CD4-positive, alpha-beta T cell treated with Interleukin-15 for 1 hour (primary cell): ENCODE measurements at regions not wholly inside any gene's neighbourhood (a gene's known extent, or its start where the extent isn't known, plus 50 kb on each side); places are given as distances from the start of the nearest gene placed in this dataset.
A peak's percentile ranks its signal among the peaks of the same experiment; 100 is the strongest.

Experiments used
- DNase-seq: peaks from one replicate; pipeline ENCODE4 v3.0.0-alpha.2; 2020

GRCh38 chr12:107894589-107894988 lies 120.1 kb downstream of the ASCL4 start:
- DNase-seq: no peak

GRCh38 chr12:107895966-107896365 lies 121.5 kb downstream of the ASCL4 start:
- no peak for DNase-seq

GRCh38 chr12:107900588-107900987 lies 126.1 kb downstream of the ASCL4 start:
- no peak for DNase-seq

- peak; percentile 40 for DNase-seq
Observed at GRCh38 chr12:107903341-107904061, 129.0 kb downstream of the ASCL4 start.

GRCh38 chr12:107906707-107907106 lies 132.2 kb downstream of the ASCL4 start:
- no peak for DNase-seq

- DNase-seq: peak; percentile 30
Observed at GRCh38 chr12:107912421-107913004, 138.0 kb downstream of the ASCL4 start.

GRCh38 chr12:107914460-107914977 lies 140.0 kb downstream of the ASCL4 start:
- no peak for DNase-seq

GRCh38 chr12:107917912-107918800 lies 143.7 kb downstream of the ASCL4 start:
- DNase-seq: no peak

- no peak for DNase-seq
Observed at GRCh38 chr12:107921062-107921461, 146.6 kb downstream of the ASCL4 start.

- DNase-seq: no peak
Observed at GRCh38 chr12:107925125-107925524, 150.6 kb downstream of the ASCL4 start.

GRCh38 chr12:107929436-107929835 lies 154.9 kb downstream of the ASCL4 start:
- no peak for DNase-seq

GRCh38 chr12:107931761-107932160 lies 157.3 kb downstream of the ASCL4 start:
- DNase-seq: no peak

- DNase-seq: no peak
Observed at GRCh38 chr12:107938446-107938845, 163.9 kb downstream of the ASCL4 start.

GRCh38 chr12:107948391-107948945 lies 174.0 kb downstream of the ASCL4 start:
- no peak for DNase-seq

GRCh38 chr12:107951024-107951423 lies 176.5 kb downstream of the ASCL4 start:
- no peak for DNase-seq

- DNase-seq: no peak
Observed at GRCh38 chr12:107955966-107956643, 173.0 kb upstream of the WSCD2 start.

- no peak for DNase-seq
Observed at GRCh38 chr12:107957459-107957858, 171.6 kb upstream of the WSCD2 start.

- no peak for DNase-seq
Observed at GRCh38 chr12:107963635-107964034, 165.5 kb upstream of the WSCD2 start.

- DNase-seq: no peak
Observed at GRCh38 chr12:107967170-107967569, 161.9 kb upstream of the WSCD2 start.

- no peak for DNase-seq
Observed at GRCh38 chr12:107973950-107974349, 155.1 kb upstream of the WSCD2 start.

- DNase-seq: no peak
Observed at GRCh38 chr12:107976331-107976730, 152.8 kb upstream of the WSCD2 start.

GRCh38 chr12:107978201-107978600 lies 150.9 kb upstream of the WSCD2 start:
- DNase-seq: no peak

- no peak for DNase-seq
Observed at GRCh38 chr12:107978641-107979040, 150.4 kb upstream of the WSCD2 start.
